GM06990 (cell line): ENCODE measurements at regions not wholly inside any gene's neighbourhood (a gene's known extent, or its start where the extent isn't known, plus 50 kb on each side); places are given as distances from the start of the nearest gene placed in this dataset.

Experiments
- DNase-seq: peaks from one replicate; pipeline ENCODE4 v3.0.0-alpha.2; 2011; ENCODE audit not compliant: insufficient read length; ENCODE audit errors: extremely low read depth
- H3K27me3 ChIP-seq: replicated peaks from 2 replicates; pipeline ENCODE4 v1.6.0; 2011; ENCODE audit warnings: low read length; ENCODE audit not compliant: control insufficient read depth, insufficient read depth
- H3K36me3 ChIP-seq: 2 replicates; pipeline ENCODE4 v1.5.1; 2011; ENCODE audit warnings: low read length; ENCODE audit not compliant: control insufficient read depth, insufficient read depth
- H3K4me3 ChIP-seq: replicated peaks from 2 replicates; pipeline ENCODE4 v1.5.1; 2011; ENCODE audit warnings: low read depth, mild to moderate bottlenecking, control low read depth, low read length
- CTCF ChIP-seq: IDR thresholded peaks from 2 replicates; pipeline ENCODE4 v1.5.1; 2011; ENCODE audit warnings: low read length, control low read depth, mild to moderate bottlenecking, inconsistent platforms; ENCODE audit not compliant: insufficient read depth, poor library complexity, severe bottlenecking

- Histone ChIP-seq H3K27me3 (no peaks in the 10 kb centered on the region), H3K4me3 (no peak overlapping the region), H3K36me3 (no peaks in the 10 kb centered on the region)
- no peak for DNase-seq
- TF ChIP-seq CTCF, result no peak
Observed at GRCh38 chr16:72568502-72568901, 396.5 kb upstream of the PMFBP1 start.

- no peak overlapping the region for H3K4me3 ChIP-seq
- H3K36me3 ChIP-seq, result no peaks in the 10 kb centered on the region
- DNase-seq, result no peak
- no peak for TF ChIP-seq CTCF
- H3K27me3 ChIP-seq, result no peaks in the 10 kb centered on the region
Observed at GRCh38 chr16:72566174-72566573, 394.2 kb upstream of the PMFBP1 start.

GRCh38 chr16:72565106-72565505, 393.2 kb upstream of the PMFBP1 start:
- no peak for DNase-seq
- no peaks in the 10 kb centered on the region for H3K36me3 ChIP-seq
- H3K4me3 ChIP-seq, result no peak overlapping the region
- no peaks in the 10 kb centered on the region for H3K27me3 ChIP-seq
- no peak for TF ChIP-seq CTCF

DNA sequence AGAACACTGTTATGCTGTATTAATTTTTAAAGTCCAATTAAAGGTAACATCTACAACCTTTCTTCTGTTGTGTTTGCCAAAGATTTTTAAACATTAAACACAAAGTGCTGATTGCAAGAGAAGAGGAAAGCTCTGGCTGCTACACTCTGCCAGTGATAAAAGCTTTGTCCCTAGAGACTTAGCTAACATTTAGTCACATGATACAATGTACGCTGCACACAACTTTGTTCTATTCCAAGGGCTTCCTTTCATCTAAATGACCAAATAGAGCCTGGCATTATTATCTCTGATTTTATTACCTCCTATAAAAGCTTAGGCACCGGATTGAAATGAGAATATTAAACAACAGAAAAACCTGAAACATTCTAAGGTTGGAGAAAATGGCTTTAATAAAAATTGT, 388.7 kb upstream of the PMFBP1 start:
- H3K36me3 ChIP-seq, result no peaks in the 10 kb centered on the region
- H3K4me3 ChIP-seq, result no peak overlapping the region
- no peak for DNase-seq
- TF ChIP-seq CTCF, result no peak
- no peaks in the 10 kb centered on the region for H3K27me3 ChIP-seq

DNA sequence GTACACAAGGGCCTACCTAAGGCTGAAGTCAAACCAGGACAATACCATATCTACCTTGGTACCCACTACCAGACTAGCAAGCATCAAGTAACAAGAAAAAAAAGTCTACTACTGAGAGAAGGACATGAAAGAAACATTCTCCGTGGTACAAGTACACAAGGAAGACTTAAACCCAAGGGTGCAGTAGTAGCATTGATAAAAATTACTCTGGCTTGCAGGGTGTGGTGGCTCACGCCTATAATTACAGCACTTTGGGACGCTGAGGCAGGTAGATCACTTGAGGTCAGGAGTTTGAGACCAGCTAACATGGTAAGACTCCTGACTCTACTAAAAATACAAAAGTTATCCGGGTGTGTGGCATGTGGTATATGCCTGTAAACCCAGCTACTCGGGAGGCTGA, 386.5 kb upstream of the PMFBP1 start:
- no peak for DNase-seq
- H3K36me3 ChIP-seq, result no peaks in the 10 kb centered on the region
- H3K4me3 ChIP-seq, result no peak overlapping the region
- TF ChIP-seq CTCF, result no peak
- no peaks in the 10 kb centered on the region for H3K27me3 ChIP-seq

- Histone ChIP-seq H3K36me3 (no peaks in the 10 kb centered on the region), H3K27me3 (no peaks in the 10 kb centered on the region), H3K4me3 (no peak overlapping the region)
- DNase-seq, result no peak
- TF ChIP-seq CTCF, result no peak
Observed at GRCh38 chr16:72554935-72555334, 383.0 kb upstream of the PMFBP1 start.
